ENCODE measurements at regions not wholly inside any gene's neighbourhood (a gene's known extent, or its start where the extent isn't known, plus 50 kb on each side); places are given as distances from the start of the nearest gene placed in this dataset.

- TF ChIP-seq CTCF (IDR thresholded peaks at IDR 0.05) (no peak), POLR2A (IDR thresholded peaks at IDR 0.05) (no peak)
These were observed 590.6 kb upstream of the RAB6C start for GRCh38 chr2:129388870-129389269.

All from lower leg skin (tissue), 3 donors.